ENCODE measurements at regions not wholly inside any gene's neighbourhood (a gene's known extent, or its start where the extent isn't known, plus 50 kb on each side); places are given as distances from the start of the nearest gene placed in this dataset.

- H3K36me3 Mint-ChIP-seq (ENCODE audit: unreplicated experiment) = no peaks in the 10 kb centered on the region
- H3K4me3 Mint-ChIP-seq (ENCODE audit: unreplicated experiment) = no peak overlapping the region
- H3K27ac Mint-ChIP-seq (ENCODE audit: unreplicated experiment) = no peak overlapping the region
- H3K27me3 Mint-ChIP-seq (ENCODE audit: unreplicated experiment) = no peaks in the 10 kb centered on the region
- DNase-seq (ENCODE audit: extremely low spot score, unreplicated experiment) = no peak
- H3K9me3 Mint-ChIP-seq (ENCODE audit: unreplicated experiment) = peaks cover 49% of the 10 kb centered on the region
- no peaks in the 10 kb centered on the region for H3K4me1 Mint-ChIP-seq (ENCODE audit: unreplicated experiment)
- no peak for TF ChIP-seq CTCF (IDR thresholded peaks at IDR 0.05)
Measured at GRCh38 chr14:106802413-106803364, 1276.3 kb downstream of the TMEM121 start.

GRCh38 chr14:106803379-106803778, 1277.0 kb downstream of the TMEM121 start:
- no peak for TF ChIP-seq CTCF (IDR thresholded peaks at IDR 0.05)
- Mint-ChIP-seq H3K9me3 (ENCODE audit: unreplicated experiment) (peaks cover 49% of the 10 kb centered on the region), H3K36me3 (ENCODE audit: unreplicated experiment) (no peaks in the 10 kb centered on the region), H3K4me3 (ENCODE audit: unreplicated experiment) (no peak overlapping the region), H3K27me3 (ENCODE audit: unreplicated experiment) (no peaks in the 10 kb centered on the region), H3K4me1 (ENCODE audit: unreplicated experiment) (no peaks in the 10 kb centered on the region), H3K27ac (ENCODE audit: unreplicated experiment) (no peak overlapping the region)
- DNase-seq (ENCODE audit: extremely low spot score, unreplicated experiment) = no peak

- no peaks in the 10 kb centered on the region for H3K4me1 Mint-ChIP-seq (ENCODE audit: unreplicated experiment)
- H3K36me3 Mint-ChIP-seq (ENCODE audit: unreplicated experiment) = peaks cover 3% of the 10 kb centered on the region
- no peak for DNase-seq (ENCODE audit: extremely low spot score, unreplicated experiment)
- no peak overlapping the region for H3K27ac Mint-ChIP-seq (ENCODE audit: unreplicated experiment)
- no peak overlapping the region for H3K4me3 Mint-ChIP-seq (ENCODE audit: unreplicated experiment)
- H3K27me3 Mint-ChIP-seq (ENCODE audit: unreplicated experiment) = no peaks in the 10 kb centered on the region
- TF ChIP-seq CTCF (IDR thresholded peaks at IDR 0.05) = no peak
- peaks cover 39% of the 10 kb centered on the region for H3K9me3 Mint-ChIP-seq (ENCODE audit: unreplicated experiment)
Measured at GRCh38 chr14:106807493-106807892, 1281.1 kb downstream of the TMEM121 start.

DNA sequence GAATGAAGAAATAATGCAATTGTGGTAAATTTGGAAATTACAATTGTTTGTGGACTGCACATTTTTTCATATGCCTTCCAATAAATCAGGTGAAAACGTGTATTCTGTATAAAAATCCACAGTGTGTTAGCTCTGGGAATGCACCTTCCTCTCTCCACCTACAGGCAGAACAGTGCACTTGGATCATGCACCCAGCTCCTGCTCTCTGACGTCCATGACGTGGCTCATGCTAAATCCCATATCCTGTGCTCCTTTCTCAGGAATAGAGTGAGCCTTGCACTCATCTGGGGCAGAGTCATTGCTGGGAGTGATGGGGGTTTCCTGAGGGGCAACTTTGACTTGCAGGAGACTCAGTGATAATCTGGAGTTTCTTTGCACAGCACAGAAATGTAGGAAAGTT, 1282.1 kb downstream of the TMEM121 start:
- peaks cover 3% of the 10 kb centered on the region for H3K36me3 Mint-ChIP-seq (ENCODE audit: unreplicated experiment)
- no peak for DNase-seq (ENCODE audit: extremely low spot score, unreplicated experiment)
- no peaks in the 10 kb centered on the region for H3K27me3 Mint-ChIP-seq (ENCODE audit: unreplicated experiment)
- no peak overlapping the region for H3K4me3 Mint-ChIP-seq (ENCODE audit: unreplicated experiment)
- no peak overlapping the region for H3K27ac Mint-ChIP-seq (ENCODE audit: unreplicated experiment)
- H3K9me3 Mint-ChIP-seq (ENCODE audit: unreplicated experiment) = peaks cover 35% of the 10 kb centered on the region
- H3K4me1 Mint-ChIP-seq (ENCODE audit: unreplicated experiment) = no peaks in the 10 kb centered on the region
- TF ChIP-seq CTCF (IDR thresholded peaks at IDR 0.05) = no peak

- peaks cover 3% of the 10 kb centered on the region for H3K36me3 Mint-ChIP-seq (ENCODE audit: unreplicated experiment)
- no peaks in the 10 kb centered on the region for H3K4me1 Mint-ChIP-seq (ENCODE audit: unreplicated experiment)
- no peak for DNase-seq (ENCODE audit: extremely low spot score, unreplicated experiment)
- peaks cover 35% of the 10 kb centered on the region for H3K9me3 Mint-ChIP-seq (ENCODE audit: unreplicated experiment)
- no peak overlapping the region for H3K27ac Mint-ChIP-seq (ENCODE audit: unreplicated experiment)
- H3K27me3 Mint-ChIP-seq (ENCODE audit: unreplicated experiment) = no peaks in the 10 kb centered on the region
- TF ChIP-seq CTCF (IDR thresholded peaks at IDR 0.05) = no peak
- no peak overlapping the region for H3K4me3 Mint-ChIP-seq (ENCODE audit: unreplicated experiment)
Measured at GRCh38 chr14:106808907-106809306, 1282.5 kb downstream of the TMEM121 start.

All from osteocyte (in vitro differentiated cells).